HG02623 (cell line): ENCODE measurements at regions not wholly inside any gene's neighbourhood (a gene's known extent, or its start where the extent isn't known, plus 50 kb on each side); places are given as distances from the start of the nearest gene placed in this dataset.

ENCODE experiments used
- ATAC-seq: cut with Tn5 transposase; IDR thresholded peaks from one replicate; pipeline ENCODE4 v1.9.1; 2021; ENCODE audit warnings: moderate library complexity; ENCODE audit not compliant: unreplicated experiment

DNA sequence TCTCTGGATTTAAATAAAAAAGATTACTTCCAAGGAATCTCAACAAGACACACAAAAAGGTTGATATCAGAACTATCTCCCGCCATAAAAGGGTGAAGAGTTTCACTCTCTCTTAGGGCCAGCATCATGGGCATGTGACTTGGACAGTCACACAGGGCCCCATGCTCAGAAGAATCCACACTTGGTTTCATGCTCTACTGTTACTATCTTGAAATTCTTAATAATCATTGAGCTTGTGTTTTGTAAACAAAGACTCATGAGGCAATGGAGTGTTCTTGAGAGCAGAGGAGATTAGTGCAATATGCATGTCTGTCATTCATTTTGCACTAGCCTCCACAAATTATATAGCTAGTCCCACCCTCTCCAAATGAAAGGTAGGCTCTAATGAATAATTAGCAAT is 58.4 kb downstream of the HMHB1 start:
- ATAC-seq: no peak

- no peak for ATAC-seq
Measured at GRCh38 chr5:143870871-143871632, 59.1 kb downstream of the HMHB1 start.

GRCh38 chr5:143871672-143872071 is 59.7 kb downstream of the HMHB1 start:
- no peak for ATAC-seq

GRCh38 chr5:143874312-143874711 is 62.4 kb downstream of the HMHB1 start:
- ATAC-seq: no peak

DNA sequence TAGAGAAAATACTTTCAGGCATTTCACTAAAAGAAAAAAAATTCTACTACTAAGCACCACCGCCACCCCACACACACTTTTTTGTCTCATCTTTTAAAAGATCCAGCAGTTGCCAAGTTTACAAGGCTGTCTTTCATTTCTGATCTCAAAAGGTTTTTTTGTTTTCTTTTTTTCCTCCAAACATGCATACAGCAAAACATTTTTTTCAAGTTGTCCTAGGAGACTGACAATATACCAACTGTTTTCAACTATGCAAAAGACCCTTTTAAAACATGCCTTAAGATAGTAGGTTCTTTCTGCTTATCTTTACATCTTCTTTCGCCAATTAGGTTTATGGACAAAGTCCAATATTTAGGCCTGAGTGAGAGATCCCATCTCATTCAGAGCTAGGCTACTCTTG is 65.2 kb downstream of the HMHB1 start:
- no peak for ATAC-seq

DNA sequence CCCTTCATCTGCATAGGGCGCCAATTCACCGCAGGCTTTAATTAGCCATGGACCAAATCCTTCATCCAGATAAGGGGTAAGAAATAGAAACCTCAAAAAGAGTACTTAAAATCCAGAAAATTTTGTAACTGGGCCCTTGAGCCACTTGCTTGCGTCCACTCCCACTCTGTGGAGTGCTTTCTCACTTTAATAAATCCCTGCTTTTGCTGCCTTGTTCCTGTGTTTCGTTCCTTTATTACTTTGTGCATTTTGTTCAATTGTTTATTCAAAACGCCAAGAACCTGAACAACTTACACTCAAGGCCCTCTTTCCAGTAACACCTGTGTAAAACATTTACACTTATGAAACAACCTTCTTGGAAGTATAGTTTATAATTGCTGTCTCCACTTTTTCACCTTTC is 66.5 kb downstream of the HMHB1 start:
- no peak for ATAC-seq

GRCh38 chr5:143879646-143880045 is 67.7 kb downstream of the HMHB1 start:
- no peak for ATAC-seq

- ATAC-seq: no peak
Measured at GRCh38 chr5:143880178-143880577, 68.2 kb downstream of the HMHB1 start.

DNA sequence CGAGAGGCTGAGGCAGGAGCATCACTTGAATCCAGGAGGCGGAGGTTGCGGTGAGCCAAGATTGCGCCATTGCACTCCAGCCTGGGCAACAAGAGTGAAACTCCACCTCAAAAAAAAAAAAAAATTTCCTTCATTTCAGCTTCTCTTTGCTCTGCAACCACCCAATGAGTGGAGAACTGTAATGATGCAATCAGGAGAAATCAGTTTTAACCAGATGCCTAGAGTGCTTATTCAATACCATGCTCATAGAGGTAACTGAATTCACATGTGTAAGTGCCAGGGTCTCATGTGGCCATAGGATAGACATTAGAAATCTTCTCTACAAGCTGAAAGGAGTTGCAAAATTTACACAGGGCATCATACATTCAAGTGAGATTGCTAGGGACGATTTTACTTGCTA is 70.6 kb downstream of the HMHB1 start:
- ATAC-seq: no peak

DNA sequence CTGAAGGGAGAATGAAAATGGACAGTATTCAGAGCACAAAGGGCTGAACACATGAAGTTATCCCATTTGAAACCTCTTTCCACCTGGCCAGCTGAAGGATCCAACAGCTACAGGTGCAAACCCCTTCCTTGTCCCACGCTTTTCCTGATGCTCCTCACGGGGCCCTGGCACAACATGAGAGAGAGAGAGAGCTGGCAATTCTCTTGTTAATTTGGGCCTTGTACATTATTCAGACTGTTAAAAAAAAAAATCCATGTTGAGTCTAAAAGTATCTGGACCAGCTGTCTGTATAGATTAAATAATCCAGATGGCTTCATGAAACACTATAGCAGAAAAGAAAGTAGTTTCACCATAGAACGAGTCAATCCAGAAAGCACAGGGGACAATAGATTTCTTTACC is 74.1 kb downstream of the HMHB1 start:
- ATAC-seq: no peak

GRCh38 chr5:143886651-143887638 is 75.0 kb downstream of the HMHB1 start:
- ATAC-seq: no peak

- ATAC-seq: no peak
Measured at GRCh38 chr5:143887903-143888665, 76.1 kb downstream of the HMHB1 start.

- no peak for ATAC-seq
Measured at GRCh38 chr5:143888912-143889311, 77.0 kb downstream of the HMHB1 start.

- no peak for ATAC-seq
Measured at GRCh38 chr5:143889986-143890385, 78.0 kb downstream of the HMHB1 start.

- ATAC-seq: no peak
Measured at GRCh38 chr5:143890487-143890886, 78.5 kb downstream of the HMHB1 start.

GRCh38 chr5:143892271-143892670 is 80.3 kb downstream of the HMHB1 start:
- no peak for ATAC-seq

DNA sequence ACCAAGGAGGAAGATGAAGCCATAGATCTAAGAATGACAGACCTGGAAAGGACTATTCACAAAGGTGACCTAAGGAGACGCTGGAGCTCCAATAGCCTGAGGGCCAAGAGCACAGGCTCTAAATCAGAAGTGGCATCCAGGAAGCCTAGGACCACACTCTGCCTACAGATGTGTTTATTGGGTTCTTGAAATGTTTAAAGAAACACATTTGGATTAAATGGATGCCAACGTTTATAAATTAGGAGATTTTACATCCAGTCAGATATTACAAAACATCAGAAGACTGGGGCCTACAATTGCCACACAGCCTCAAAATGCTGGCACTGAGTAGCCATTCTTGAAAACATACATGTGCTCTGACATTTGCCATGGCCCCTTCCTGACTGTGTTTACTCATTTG is 80.9 kb downstream of the HMHB1 start:
- no peak for ATAC-seq

GRCh38 chr5:143893638-143894037 is 81.7 kb downstream of the HMHB1 start:
- no peak for ATAC-seq

DNA sequence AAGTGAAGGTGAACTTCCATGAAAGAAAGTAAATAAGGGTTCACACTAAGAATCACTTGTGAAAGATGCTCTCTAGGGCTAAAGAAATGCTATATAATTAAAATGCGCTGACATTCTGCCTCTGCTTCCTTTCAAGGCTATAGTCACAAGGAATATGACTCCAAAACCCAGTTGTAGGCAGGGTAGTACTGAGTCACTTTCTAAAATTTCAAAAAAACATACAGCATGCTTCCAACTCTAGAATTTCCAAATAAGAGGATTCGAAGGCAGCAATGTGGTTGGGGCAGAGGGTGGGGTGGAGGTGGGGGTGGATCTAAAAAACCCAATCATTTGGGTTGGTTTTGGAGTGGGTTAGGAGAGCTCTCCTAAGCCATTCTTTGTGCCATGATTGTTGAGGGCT is 84.6 kb downstream of the HMHB1 start:
- no peak for ATAC-seq

DNA sequence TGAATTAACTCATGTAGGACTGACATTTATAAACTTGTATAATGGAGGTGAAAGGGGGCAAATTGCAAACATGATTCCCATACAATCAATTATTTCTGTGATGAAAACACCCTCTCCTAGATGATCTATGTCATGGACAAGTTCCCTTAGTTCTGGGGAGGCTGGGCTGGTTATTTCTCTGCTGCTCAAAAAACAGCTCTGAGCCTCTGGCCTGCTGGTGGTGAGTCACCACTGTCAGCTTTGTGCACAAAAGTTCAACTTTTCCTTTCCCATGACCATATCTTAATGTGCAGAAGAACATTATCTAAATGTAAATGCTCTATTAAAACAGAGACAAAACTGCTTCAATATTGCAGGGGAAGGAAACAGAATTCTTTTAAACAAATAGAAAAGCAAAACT is 85.0 kb downstream of the HMHB1 start:
- ATAC-seq: no peak

DNA sequence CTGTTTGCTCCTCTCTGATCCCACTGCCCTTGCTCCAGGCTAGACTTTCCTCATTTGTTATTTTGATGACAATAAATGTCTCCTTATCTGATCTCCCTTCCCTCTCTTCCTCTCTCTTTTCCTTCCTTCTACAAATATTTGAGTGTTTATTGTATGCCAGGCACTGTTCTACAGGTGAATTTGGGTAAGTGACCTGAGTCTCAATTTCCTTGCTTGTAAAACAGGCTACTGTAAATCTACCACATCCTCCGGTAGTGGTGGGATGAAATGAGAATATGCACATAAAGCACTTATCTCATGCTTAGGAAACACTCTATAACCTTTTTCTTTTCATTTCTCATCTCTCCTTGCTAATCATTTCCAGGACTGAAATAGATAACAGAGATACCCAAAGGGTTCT is 86.4 kb downstream of the HMHB1 start:
- no peak for ATAC-seq
